HepG2 (cell line): ENCODE measurements at regions not wholly inside any gene's neighbourhood (a gene's known extent, or its start where the extent isn't known, plus 50 kb on each side); places are given as distances from the start of the nearest gene placed in this dataset.

Source experiments
- BHLHE40 ChIP-seq: IDR thresholded peaks from 2 replicates; pipeline ENCODE4 v1.6.1; 2011; ENCODE audit warnings: low read length, improper control_type of control experiment
- CTCF ChIP-seq: sonication (generic); formaldehyde crosslinking; IDR thresholded peaks from 2 replicates; pipeline ENCODE4 v1.5.0; 2020; ENCODE audit warnings: mild to moderate bottlenecking, missing genetic modification reagents, moderate library complexity
- GLMP ChIP-seq: sonication (generic); formaldehyde crosslinking; IDR thresholded peaks from 2 replicates; pipeline ENCODE4 v1.9.0; 2021; ENCODE audit warnings: missing genetic modification reagents, mild to moderate bottlenecking, borderline replicate concordance
- HDAC2 ChIP-seq: sonication (generic); formaldehyde crosslinking; IDR thresholded peaks from 2 replicates; pipeline ENCODE4 v1.4.0; 2020; ENCODE audit warnings: missing genetic modification reagents
- REST ChIP-seq, 2 experiments: IDR thresholded peaks; 2 replicates each; pipeline ENCODE4 v1.6.1; 2011 to 2012; ENCODE audit warnings: low read length in 2 of 2, borderline replicate concordance in 1 of 2, low read depth in 1 of 2, mild to moderate bottlenecking in 1 of 2, moderate library complexity in 1 of 2
- REXO4 ChIP-seq: sonication (generic); formaldehyde crosslinking; IDR thresholded peaks from 2 replicates; pipeline ENCODE4 v1.8.0; 2022; ENCODE audit warnings: missing genetic modification reagents, mild to moderate bottlenecking, borderline replicate concordance
- RXRA ChIP-seq: sonication (generic); formaldehyde crosslinking; IDR thresholded peaks from 2 replicates; pipeline ENCODE4 v1.5.1; 2020; ENCODE audit warnings: missing genetic modification reagents
- SYNCRIP ChIP-seq: fragments of 200-400 bp; formaldehyde crosslinking; IDR thresholded peaks from 2 replicates; pipeline ENCODE4 v1.6.1; 2018; ENCODE audit warnings: mild to moderate bottlenecking, low read depth, low read length; ENCODE audit not compliant: insufficient read depth
- TBL1XR1 ChIP-seq: fragments of 150-350 bp; IDR thresholded peaks from 2 replicates; pipeline ENCODE4 v1.6.1; 2014; ENCODE audit warnings: borderline replicate concordance, low read length; ENCODE audit not compliant: partially characterized antibody
- ZFP82 ChIP-seq: sonication (generic); formaldehyde crosslinking; IDR thresholded peaks from 2 replicates; pipeline ENCODE4 v1.5.1; 2020; ENCODE audit warnings: mild to moderate bottlenecking, missing genetic modification reagents, borderline replicate concordance
- ZNF274 ChIP-seq: sonication (generic); formaldehyde crosslinking; IDR thresholded peaks from 2 replicates; pipeline ENCODE4 v1.5.1; 2020; ENCODE audit warnings: mild to moderate bottlenecking, missing genetic modification reagents
- ZNF691 ChIP-seq: sonication (generic); formaldehyde crosslinking; IDR thresholded peaks from 2 replicates; pipeline ENCODE4 v1.4.0; 2020; ENCODE audit warnings: missing genetic modification reagents, low read depth, mild to moderate bottlenecking, borderline replicate concordance
- ZNF747 ChIP-seq: sonication (generic); formaldehyde crosslinking; IDR thresholded peaks from 2 replicates; pipeline ENCODE4 v1.8.1; 2023; ENCODE audit warnings: missing genetic modification reagents, mild to moderate bottlenecking, borderline replicate concordance
- ZXDC ChIP-seq: sonication (generic); formaldehyde crosslinking; IDR thresholded peaks from 2 replicates; pipeline ENCODE4 v1.5.0; 2020; ENCODE audit warnings: mild to moderate bottlenecking, missing genetic modification reagents

- TF ChIP-seq HDAC2 (CRISPR knock-in tag), result no peak
- TF ChIP-seq ZNF691, result no peak
- TF ChIP-seq REXO4 (CRISPR knock-in tag), result no peak
- no peak for TF ChIP-seq REST (IDR thresholded peaks at IDR 0.05; ENCODE audit: borderline replicate concordance in 1 of 2, low read depth in 1 of 2, low read length in 2 of 2)
- TF ChIP-seq GLMP (CRISPR knock-in tag), result no peak
- no peak for TF ChIP-seq ZNF747 (CRISPR knock-in tag)
- TF ChIP-seq RXRA (CRISPR knock-in tag), result no peak
- no peak for TF ChIP-seq SYNCRIP
- no peak for TF ChIP-seq ZNF274
- no peak for TF ChIP-seq TBL1XR1
- TF ChIP-seq ZFP82 (CRISPR knock-in tag), result no peak
- TF ChIP-seq ZXDC, result no peak
- no peak for TF ChIP-seq BHLHE40
- no peak for TF ChIP-seq CTCF (CRISPR knock-in tag)
These were observed 82.8 kb upstream of the RASSF8 start for GRCh38 chr12:25875661-25876060.
